AG09319 (cell line): ENCODE measurements at regions not wholly inside any gene's neighbourhood (a gene's known extent, or its start where the extent isn't known, plus 50 kb on each side); places are given as distances from the start of the nearest gene placed in this dataset.
A peak's percentile ranks its signal among the peaks of the same experiment; 100 is the strongest.

Source experiments
- DNase-seq: peaks from one replicate; pipeline ENCODE4 v3.0.0-alpha.2; 2010; ENCODE audit warnings: low read depth; ENCODE audit errors: extremely low read depth
- CTCF ChIP-seq: IDR thresholded peaks from 2 replicates; pipeline ENCODE4 v1.5.1; 2011; ENCODE audit warnings: low read depth, mild to moderate bottlenecking, inconsistent platforms, low read length, moderate library complexity

GRCh38 chr3:159757341-159758060 lies 231.1 kb upstream of the IL12A start:
- DNase-seq, result no peak
- TF ChIP-seq CTCF, result no peak

GRCh38 chr3:159760046-159760445 lies 228.6 kb upstream of the IL12A start:
- TF ChIP-seq CTCF, result no peak
- no peak for DNase-seq

DNA sequence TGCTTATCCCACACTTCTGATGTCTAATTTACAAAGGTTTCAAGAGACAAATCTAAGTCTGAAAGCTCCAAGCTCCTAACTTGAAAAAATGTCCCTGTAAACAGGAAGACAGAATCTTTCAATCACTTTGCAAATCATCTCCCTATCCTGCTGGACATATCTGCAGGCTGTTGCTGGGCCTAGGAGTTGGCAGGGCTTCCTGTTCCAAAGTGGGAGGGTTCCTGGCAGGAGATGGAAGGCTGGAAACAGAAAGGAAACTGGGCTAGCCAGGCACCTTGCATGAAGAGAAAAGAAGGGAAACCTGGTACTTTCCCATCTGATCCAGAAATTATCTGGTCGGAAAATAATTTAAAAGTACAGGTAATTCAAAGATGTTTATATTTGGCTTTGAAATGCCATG lies 227.3 kb upstream of the IL12A start:
- DNase-seq, result no peak

DNA sequence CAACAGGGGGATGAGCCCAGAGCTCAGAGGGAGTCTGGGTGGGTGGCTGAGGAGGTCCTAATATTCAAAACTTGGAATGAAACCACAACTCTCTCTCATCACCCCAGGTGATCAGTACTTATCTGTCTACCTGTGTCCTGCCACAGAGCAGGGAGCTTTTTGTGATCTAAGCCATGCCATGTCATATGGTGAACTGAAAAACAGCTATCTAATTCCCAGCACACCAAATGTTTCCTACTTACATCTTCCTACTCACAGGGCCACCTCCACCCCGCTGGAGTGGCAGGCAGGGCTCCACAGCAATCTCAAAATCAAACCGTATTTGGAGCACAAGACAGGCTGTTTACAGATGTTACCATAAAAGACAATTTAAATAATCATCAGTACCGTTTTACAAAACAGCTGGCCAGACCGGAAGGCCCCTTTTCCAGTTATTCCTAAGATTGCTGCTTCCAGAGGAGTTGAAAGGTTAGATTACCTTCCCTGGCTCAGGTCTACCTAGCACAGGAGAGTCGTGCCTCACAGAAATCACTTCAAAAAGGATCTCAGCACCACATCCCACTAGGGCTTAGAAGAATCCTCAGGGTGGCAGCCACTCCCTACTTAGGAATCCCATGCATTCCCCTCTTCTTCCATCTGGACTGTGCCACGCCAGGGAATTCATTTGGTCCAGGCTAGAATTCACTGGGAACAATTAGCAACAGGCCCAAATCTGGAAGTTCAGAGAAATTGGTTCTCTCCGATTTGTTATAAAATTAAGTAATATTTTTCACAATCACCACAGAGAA lies 226.6 kb upstream of the IL12A start:
- TF ChIP-seq CTCF, result no peak
- no peak for DNase-seq

More for the DNA sequence above, 227.3 kb upstream of the IL12A start:
- no peak for TF ChIP-seq CTCF

- TF ChIP-seq CTCF, result no peak
Observed at GRCh38 chr3:159763011-159763601, 225.5 kb upstream of the IL12A start.

DNA sequence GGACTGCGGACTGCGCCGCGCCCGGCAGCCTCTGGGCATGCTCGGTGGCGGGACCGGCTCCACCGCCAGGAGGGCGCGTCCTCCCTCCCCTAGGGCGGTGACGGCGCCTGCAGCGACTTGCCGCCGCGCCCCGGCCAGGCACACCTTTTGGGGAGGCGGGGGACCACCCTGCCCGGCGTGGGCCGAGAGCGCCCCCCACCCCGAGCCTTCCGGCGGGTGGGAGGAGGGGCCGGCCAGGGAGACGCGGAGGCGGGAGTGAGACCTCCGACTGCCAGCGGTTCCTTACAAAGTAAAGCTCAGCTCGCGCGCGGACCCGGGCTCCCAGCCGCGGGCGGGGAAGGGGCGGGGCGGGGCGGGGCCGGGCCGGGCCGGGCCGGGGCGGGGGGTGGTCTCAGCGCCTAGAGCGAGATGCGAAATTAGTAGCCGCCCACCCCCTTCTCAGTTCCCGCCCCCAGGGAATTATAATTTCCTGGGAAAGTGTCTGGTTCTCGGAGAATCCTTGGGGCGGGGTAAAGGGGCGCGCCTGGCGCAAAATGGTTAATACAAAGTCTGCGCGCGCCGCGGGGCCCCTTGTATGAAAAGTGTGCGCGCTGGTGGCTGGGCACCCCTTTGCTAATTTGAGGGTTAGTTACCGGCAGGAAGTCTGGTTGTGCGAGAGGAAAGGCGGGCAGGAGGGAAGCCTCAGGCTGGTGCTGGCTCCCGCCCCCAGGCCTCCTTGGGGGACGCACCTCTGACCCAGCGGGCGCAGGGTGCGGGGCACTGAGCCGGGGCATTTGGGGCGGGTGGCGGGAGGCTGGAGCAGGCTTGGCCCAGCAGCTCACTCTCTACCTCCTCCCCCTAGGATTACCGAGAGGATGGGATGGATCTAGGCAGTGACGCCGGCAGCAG lies 224.8 kb upstream of the IL12A start:
- DNase-seq, result peak; percentile 52
- TF ChIP-seq CTCF, result no peak; the same call in 1 of the 2 replicates

More at GRCh38 chr3:159763011-159763601, 225.5 kb upstream of the IL12A start:
- DNase-seq, result peak; percentile 72
